ENCODE measurements at regions not wholly inside any gene's neighbourhood (a gene's known extent, or its start where the extent isn't known, plus 50 kb on each side); places are given as distances from the start of the nearest gene placed in this dataset.

- DNase-seq (ENCODE audit: extremely low read depth in 1 of 2, low read depth in 1 of 2) = no peak
These were observed 924.7 kb upstream of the CELF2 start for GRCh38 chr10:10093021-10093420.

GRCh38 chr10:10094691-10095090 lies 923.0 kb upstream of the CELF2 start:
- no peak for DNase-seq (ENCODE audit: extremely low read depth in 1 of 2, low read depth in 1 of 2)

GRCh38 chr10:10096296-10096695 lies 921.4 kb upstream of the CELF2 start:
- DNase-seq (ENCODE audit: extremely low read depth in 1 of 2, low read depth in 1 of 2) = no peak

- DNase-seq (ENCODE audit: extremely low read depth in 1 of 2, low read depth in 1 of 2) = no peak
These were observed 920.8 kb upstream of the CELF2 start for GRCh38 chr10:10096898-10097297.

DNA sequence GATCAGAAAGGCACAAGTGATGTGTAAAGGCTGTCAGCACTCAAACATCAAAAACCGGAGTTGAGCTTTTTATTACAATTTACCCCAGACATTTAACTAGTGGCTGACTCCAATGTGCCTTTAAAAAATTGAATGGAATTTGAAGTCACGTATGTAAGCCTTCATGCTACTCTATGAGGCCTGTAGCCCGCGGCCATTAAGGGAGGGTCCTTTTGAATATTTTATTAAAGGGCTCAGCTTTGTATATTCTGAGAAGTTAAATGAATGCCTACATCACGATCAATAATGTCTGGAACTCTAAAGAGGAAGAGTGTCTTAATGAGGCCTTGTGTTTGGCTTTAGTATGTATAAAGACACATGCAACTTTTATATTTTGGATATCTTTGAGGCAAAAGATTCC lies 916.6 kb upstream of the CELF2 start:
- DNase-seq (ENCODE audit: extremely low read depth in 1 of 2, low read depth in 1 of 2) = no peak

GRCh38 chr10:10110844-10111490 lies 906.7 kb upstream of the CELF2 start:
- DNase-seq (ENCODE audit: extremely low read depth in 1 of 2, low read depth in 1 of 2) = no peak

GRCh38 chr10:10118131-10118530 lies 899.5 kb upstream of the CELF2 start:
- no peak for DNase-seq (ENCODE audit: extremely low read depth in 1 of 2, low read depth in 1 of 2)

GRCh38 chr10:10120671-10121070 lies 897.0 kb upstream of the CELF2 start:
- no peak for DNase-seq (ENCODE audit: extremely low read depth in 1 of 2, low read depth in 1 of 2)

DNA sequence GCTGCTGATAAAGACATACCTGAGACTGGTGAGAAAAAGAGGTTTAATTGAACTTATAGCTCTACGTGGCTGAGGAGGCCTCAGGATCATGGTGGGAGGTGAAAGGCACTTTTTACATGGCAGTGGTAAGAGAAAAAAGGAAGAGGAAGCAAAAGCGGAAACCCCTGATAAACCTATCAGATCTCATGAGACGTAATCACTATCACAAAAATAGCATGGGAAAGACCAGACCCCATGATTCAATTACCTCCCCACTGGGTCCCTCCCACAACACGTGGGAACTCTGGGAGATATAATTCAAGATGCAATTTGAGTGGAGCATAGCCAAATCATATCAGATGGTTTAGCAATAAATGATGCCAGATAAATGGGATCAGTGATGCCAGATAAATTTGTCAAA lies 892.0 kb upstream of the CELF2 start:
- DNase-seq (ENCODE audit: extremely low read depth in 1 of 2, low read depth in 1 of 2) = no peak

GRCh38 chr10:10126218-10126617 lies 891.5 kb upstream of the CELF2 start:
- no peak for DNase-seq (ENCODE audit: extremely low read depth in 1 of 2, low read depth in 1 of 2)

DNA sequence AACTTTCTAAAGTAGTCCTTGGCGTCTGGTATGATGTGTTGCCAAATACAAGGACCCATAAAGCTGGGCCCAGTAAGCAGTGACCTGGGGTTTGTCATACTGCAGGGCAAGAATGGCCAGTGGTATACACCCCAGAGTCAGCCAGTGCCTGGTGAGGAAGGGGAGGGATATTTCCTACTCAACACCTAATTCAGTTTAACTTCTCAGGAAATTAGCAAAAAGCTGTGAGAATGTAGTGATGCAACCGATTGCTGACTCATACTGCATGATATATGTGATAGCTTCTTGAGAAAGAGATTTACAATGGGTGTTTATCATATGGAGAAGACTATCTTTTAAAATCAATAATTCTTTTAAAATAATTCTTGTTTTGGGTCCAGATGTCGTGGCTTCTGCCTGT lies 889.3 kb upstream of the CELF2 start:
- no peak for DNase-seq (ENCODE audit: extremely low read depth in 1 of 2, low read depth in 1 of 2)

DNA sequence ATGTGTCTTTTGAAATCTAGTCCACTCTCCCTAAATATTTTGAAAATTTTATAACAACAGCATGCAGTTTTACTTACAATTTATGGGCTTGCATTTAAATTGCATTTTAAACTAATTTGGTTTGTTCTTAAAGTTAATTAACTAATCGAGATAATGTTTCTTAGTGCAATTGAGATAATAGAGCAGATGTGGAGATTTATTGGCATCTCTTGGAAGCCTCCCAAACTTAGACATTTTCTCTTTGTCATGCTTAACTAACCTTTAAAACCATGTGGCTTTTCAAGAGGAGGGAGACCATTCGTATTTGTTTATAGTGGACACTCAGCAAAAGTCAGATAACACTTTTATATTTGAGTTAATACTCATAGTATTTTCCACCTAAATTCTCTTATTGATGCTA lies 887.0 kb upstream of the CELF2 start:
- DNase-seq (ENCODE audit: extremely low read depth in 1 of 2, low read depth in 1 of 2) = no peak

DNA sequence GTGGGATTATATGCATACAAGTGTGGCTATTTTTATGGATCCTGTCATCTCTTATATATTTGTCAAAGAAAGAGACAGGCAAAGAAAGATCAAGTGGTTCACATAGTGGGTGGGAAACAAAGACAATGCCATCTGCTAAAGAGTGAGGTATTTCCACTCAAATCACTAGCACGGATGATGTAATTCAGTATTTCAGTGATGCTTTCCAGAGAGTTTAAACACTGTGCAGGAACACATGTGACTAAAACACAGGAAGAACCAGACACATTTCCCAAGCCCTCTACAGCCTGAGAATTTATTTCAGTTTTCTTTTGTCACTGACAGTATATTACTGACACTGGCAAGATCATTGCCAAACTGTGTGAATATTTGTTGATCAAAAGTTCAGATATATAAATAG lies 885.7 kb upstream of the CELF2 start:
- no peak for DNase-seq (ENCODE audit: extremely low read depth in 1 of 2, low read depth in 1 of 2)

DNA sequence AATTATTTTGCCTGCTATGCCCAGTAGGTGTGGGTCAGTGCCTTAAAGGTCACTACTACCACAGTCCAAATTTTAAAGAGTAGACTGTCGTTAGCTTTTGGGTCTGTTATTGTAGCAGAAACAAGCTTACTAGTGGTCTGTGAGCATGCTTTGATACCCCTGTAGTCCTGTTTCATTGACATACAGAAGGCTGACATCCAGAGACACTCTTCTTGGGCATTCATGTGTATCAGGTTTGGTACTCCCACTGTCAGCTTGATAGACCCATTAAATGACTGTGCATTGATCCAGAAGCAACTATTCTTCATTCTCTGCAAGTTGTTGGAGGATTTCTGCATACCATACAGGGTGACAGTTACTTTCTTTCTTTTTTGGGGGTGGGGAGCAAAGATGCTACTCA lies 884.4 kb upstream of the CELF2 start:
- no peak for DNase-seq (ENCODE audit: extremely low read depth in 1 of 2, low read depth in 1 of 2)

- DNase-seq (ENCODE audit: extremely low read depth in 1 of 2, low read depth in 1 of 2) = no peak
These were observed 879.0 kb upstream of the CELF2 start for GRCh38 chr10:10138685-10139084.

DNA sequence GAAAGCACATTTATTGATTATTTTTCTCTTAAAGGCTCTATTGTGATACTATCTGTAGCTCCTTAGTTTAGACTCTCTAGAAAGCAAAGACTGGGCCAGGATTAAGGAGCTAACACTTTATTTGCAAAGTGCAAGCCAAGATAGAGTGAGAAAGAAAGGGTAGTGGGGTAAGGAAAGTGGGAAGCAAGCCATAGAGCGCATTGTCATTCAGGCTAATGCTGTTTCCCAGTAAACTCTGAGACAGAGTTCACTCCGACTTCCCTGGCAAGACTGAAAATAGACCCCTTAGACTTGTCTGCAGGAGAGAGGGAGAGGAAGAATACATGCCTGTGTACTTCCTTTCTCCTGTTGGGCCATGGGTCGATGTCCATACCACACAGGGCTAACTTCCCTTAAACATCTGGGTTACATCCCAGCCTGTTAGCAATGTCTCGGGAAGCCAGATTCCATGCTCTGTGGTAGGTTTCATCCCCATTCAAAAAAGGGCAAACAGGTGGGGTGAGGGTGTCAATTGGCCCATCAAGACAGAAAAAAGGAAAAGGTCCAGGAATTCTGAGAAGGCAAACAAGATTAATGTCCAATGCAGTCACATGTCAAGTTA lies 875.8 kb upstream of the CELF2 start:
- DNase-seq (ENCODE audit: extremely low read depth in 1 of 2, low read depth in 1 of 2) = no peak

- DNase-seq (ENCODE audit: extremely low read depth in 1 of 2, low read depth in 1 of 2) = no peak
These were observed 871.1 kb upstream of the CELF2 start for GRCh38 chr10:10146604-10147003.

DNA sequence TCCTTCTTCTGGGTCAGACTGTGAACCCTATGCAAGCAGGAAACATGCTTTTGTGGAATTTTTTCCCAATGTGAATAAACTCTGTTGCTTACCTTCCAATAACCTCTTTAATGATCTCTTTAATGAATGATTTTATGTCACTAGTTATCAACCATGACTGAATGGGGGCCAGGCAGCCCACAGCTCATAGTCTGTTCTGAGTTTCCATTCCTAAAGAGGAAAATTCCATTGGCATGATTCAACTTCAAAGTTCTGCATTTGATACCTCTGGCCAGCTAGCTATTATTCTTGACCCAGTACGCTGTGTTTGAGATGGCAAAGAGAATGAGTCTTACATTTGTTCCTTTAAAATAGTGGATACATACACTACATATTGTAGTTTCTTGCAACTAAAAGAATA lies 867.8 kb upstream of the CELF2 start:
- no peak for DNase-seq (ENCODE audit: extremely low read depth in 1 of 2, low read depth in 1 of 2)

DNA sequence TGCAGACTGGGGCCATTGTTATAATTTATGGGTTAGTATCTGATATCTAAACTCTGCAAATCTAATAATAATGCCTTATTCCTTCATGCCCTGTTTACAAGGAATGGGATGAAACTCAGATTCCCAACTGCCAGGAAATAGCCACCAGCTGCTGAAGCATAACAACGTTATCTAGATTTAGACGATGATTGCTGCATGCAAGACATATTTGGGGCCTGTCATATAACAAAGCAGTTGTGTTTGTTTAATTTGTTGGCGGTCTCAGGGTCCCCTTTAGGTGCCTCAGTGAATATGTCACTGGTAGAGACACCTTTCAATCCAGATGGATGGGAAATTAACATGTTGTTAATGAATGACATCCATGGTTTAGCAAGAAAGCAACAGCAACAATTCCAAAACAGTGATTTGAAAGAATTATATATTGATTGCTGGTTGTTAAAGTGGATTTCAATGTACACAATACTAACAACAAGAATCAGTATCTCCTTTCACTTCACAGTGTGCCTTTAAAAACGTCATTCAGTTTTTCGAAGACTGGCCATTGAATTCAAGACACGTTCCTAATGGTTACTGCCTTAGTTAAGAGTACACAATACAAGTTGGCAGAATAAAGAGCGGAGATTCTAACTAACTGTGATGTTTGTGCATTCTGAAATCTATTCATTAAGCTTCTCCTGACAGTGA lies 860.6 kb upstream of the CELF2 start:
- no peak for DNase-seq (ENCODE audit: extremely low read depth in 1 of 2, low read depth in 1 of 2)

DNA sequence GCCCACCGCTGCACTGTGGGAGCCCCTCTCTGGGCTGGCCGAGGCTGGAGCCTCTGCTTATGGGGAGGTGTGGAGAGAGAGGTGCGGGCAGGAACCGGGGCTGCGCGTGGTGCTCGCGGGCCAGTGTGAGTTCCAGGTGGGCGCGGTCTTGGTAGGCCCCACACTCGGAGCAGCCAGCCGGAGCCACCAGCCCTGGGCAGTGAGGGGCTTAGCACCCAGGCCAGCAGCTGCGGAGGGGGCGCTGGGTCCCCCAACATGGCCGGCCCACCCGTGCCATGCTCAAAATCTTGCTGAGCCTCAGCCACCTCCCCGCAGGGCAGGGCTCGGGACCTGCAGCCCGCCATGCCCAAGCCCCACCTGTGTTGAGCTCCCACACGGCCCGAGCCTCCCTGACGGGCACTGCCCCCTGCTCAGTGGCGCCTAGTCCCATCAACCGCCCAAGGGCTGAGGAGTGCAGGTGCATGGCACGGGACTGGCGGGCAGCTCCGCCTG lies 856.8 kb upstream of the CELF2 start:
- DNase-seq (ENCODE audit: extremely low read depth in 1 of 2, low read depth in 1 of 2) = no peak

DNA sequence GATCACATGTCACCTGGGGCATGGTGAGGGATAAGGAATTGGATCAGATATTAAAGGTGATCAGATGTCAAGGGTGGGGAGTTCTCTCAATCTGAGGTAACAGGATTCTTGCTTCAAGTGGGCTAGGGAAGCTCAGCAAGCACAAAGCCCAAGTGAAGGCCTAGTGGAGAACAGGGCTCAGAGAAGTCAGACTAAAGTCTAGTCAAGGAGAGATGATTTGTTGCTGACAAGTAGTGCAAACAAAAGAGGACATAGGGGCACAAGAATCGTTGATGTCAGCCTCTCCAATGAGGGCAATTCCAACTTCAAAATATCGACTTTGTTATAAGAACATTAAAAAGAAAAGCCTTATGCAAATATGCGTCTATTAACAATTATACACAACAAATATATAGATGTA lies 852.8 kb upstream of the CELF2 start:
- no peak for DNase-seq (ENCODE audit: extremely low read depth in 1 of 2, low read depth in 1 of 2)

- no peak for DNase-seq (ENCODE audit: extremely low read depth in 1 of 2, low read depth in 1 of 2)
These were observed 852.3 kb upstream of the CELF2 start for GRCh38 chr10:10165415-10165814.
